H1 (cell line): ENCODE measurements at regions not wholly inside any gene's neighbourhood (a gene's known extent, or its start where the extent isn't known, plus 50 kb on each side); places are given as distances from the start of the nearest gene placed in this dataset.

Source experiments
- CTCF ChIA-PET: fragments of 300-600 bp; sonication (Branson Sonifier 250); formaldehyde crosslinking; loops from one replicate; lab custom pipeline; 2021; ENCODE audit not compliant: partially characterized antibody; lab: Charles Lee
- POLR2A ChIA-PET: fragments of 300-600 bp; sonication (Branson Sonifier 250); formaldehyde crosslinking; loops from one replicate; lab custom pipeline; 2021; ENCODE audit warnings: inconsistent platforms; ENCODE audit not compliant: partially characterized antibody; lab: Charles Lee
- DNase-seq, 2 experiments: peaks; one replicate each; pipeline versions ENCODE4 v3.0.0 to v3.0.0-alpha.2; 2010 to 2022; ENCODE audit warnings: low spot score in 2 of 2, low read depth in 1 of 2, mixed read lengths in 1 of 2
- FAIRE-seq: peaks from 2 replicates; lab custom pipeline; 2011; peaks lifted over from hg19 to GRCh38; lab: Jason Lieb, UNC
- H2AFZ ChIP-seq: 2 replicates; pipeline ENCODE4 v1.8.1; 2012; ENCODE audit warnings: low read length, inconsistent platforms
- H2AK5ac ChIP-seq: 2 replicates; pipeline ENCODE4 v1.6.1; 2013; ENCODE audit warnings: low read depth, low read length
- H2BK120ac ChIP-seq: replicated peaks from 2 replicates; pipeline ENCODE3; 2013; ENCODE audit warnings: low read depth, low read length, inconsistent platforms
- H2BK12ac ChIP-seq: 2 replicates; pipeline ENCODE4 v1.6.1; 2013; ENCODE audit warnings: low read depth, low read length
- H2BK15ac ChIP-seq: 2 replicates; pipeline ENCODE4 v1.6.1; 2013; ENCODE audit warnings: low read length
- H2BK20ac ChIP-seq: 2 replicates; pipeline ENCODE4 v1.6.1; 2013; ENCODE audit warnings: low read length
- H2BK5ac ChIP-seq: 2 replicates; pipeline ENCODE4 v1.6.1; 2013; ENCODE audit warnings: low read depth, low read length
- H3K14ac ChIP-seq: 2 replicates; pipeline ENCODE4 v1.6.1; 2013; ENCODE audit warnings: inconsistent platforms; ENCODE audit not compliant: insufficient read length
- H3K18ac ChIP-seq: 2 replicates; pipeline ENCODE4 v1.6.1; 2013; ENCODE audit warnings: low read length; ENCODE audit errors: extremely low read depth
- H3K23ac ChIP-seq: 2 replicates; pipeline ENCODE4 v1.6.1; 2013; ENCODE audit warnings: inconsistent platforms; ENCODE audit not compliant: insufficient read length
- H3K23me2 ChIP-seq: 2 replicates; pipeline ENCODE4 v1.6.1; 2013; ENCODE audit warnings: low read depth, low read length
- H3K27ac ChIP-seq: 2 replicates; pipeline ENCODE4 v1.6.1; 2011; ENCODE audit warnings: low read depth, low read length, inconsistent platforms
- H3K27me3 ChIP-seq, 4 experiments: replicated peaks in 1 of 4; 1 replicate in 1 of 4; 2 replicates in 3 of 4; pipeline versions ENCODE4 v1.6.1 to v1.8.1; 2011 to 2013; ENCODE audit warnings: low read length in 3 of 4, mild to moderate bottlenecking in 3 of 4, inconsistent platforms in 2 of 4, mixed read lengths in 2 of 4, moderate library complexity in 1 of 4; ENCODE audit not compliant: control insufficient read depth in 3 of 4, insufficient read depth in 3 of 4; ENCODE audit errors: extremely low read depth in 1 of 4
- H3K36me3 ChIP-seq, 4 experiments: 2 replicates each; pipeline versions ENCODE4 v1.6.1 to v1.8.1; 2011 to 2013; ENCODE audit warnings: mild to moderate bottlenecking in 4 of 4, low read length in 3 of 4, moderate library complexity in 2 of 4, control low read depth in 1 of 4, inconsistent platforms in 1 of 4; ENCODE audit not compliant: insufficient read depth in 4 of 4, control insufficient read depth in 2 of 4
- H3K4ac ChIP-seq: replicated peaks from 2 replicates; pipeline ENCODE3; 2013; ENCODE audit warnings: low read length, low read depth, mixed read lengths, inconsistent platforms; ENCODE audit not compliant: insufficient read length
- H3K4me1 ChIP-seq, 4 experiments: replicated peaks in 1 of 4; 1 replicate in 1 of 4; 2 replicates in 3 of 4; pipeline versions ENCODE4 v1.6.1 to v1.8.1; 2011 to 2013; ENCODE audit warnings: low read length in 3 of 4, inconsistent platforms in 2 of 4, mixed read lengths in 1 of 4; ENCODE audit not compliant: insufficient read depth in 4 of 4, control insufficient read depth in 3 of 4
- H3K4me2 ChIP-seq, 2 experiments: 2 replicates each; pipeline versions ENCODE4 v1.6.1 to v1.8.1; 2011 to 2013; ENCODE audit warnings: low read depth in 2 of 2, low read length in 2 of 2, control low read depth in 1 of 2, inconsistent platforms in 1 of 2, mild to moderate bottlenecking in 1 of 2; ENCODE audit not compliant: insufficient read depth in 1 of 2
- H3K4me3 ChIP-seq, 4 experiments: fragments of 200-600, 300-600 bp in 1 of 4; sonication (generic), shearing (Covaris generic), sonication (Bioruptor Twin) in 1 of 4; 2 replicates each; pipeline versions ENCODE4 v1.5.1 to v1.8.1; 2011 to 2016; ENCODE audit warnings: low read length in 4 of 4, low read depth in 3 of 4, control low read depth in 2 of 4, inconsistent platforms in 2 of 4, mild to moderate bottlenecking in 2 of 4, mixed read lengths in 1 of 4, moderate library complexity in 1 of 4; ENCODE audit not compliant: insufficient read depth in 2 of 4; ENCODE audit errors: extremely low read depth in 1 of 4
- H3K56ac ChIP-seq: replicated peaks from 2 replicates; pipeline ENCODE3; 2013; ENCODE audit warnings: low read depth, mild to moderate bottlenecking, mixed read lengths, low read length, inconsistent platforms; ENCODE audit not compliant: insufficient read length
- H3K79me1 ChIP-seq: 2 replicates; pipeline ENCODE4 v1.6.1; 2013; ENCODE audit warnings: low read depth, low read length, control low read depth
- H3K79me2 ChIP-seq, 2 experiments: 2 replicates each; pipeline versions ENCODE4 v1.6.1 to v1.8.1; 2012 to 2013; ENCODE audit warnings: low read length in 2 of 2, mild to moderate bottlenecking in 2 of 2, inconsistent platforms in 1 of 2; ENCODE audit not compliant: insufficient read depth in 2 of 2, control insufficient read depth in 1 of 2
- H3K9ac ChIP-seq, 4 experiments: replicated peaks in 1 of 4; 1 replicate in 1 of 4; 2 replicates in 3 of 4; pipeline versions ENCODE4 v1.6.1 to v1.8.1; 2011 to 2013; ENCODE audit warnings: low read depth in 3 of 4, low read length in 3 of 4, control low read depth in 2 of 4, mild to moderate bottlenecking in 2 of 4, moderate library complexity in 2 of 4, inconsistent platforms in 1 of 4; ENCODE audit errors: extremely low read depth in 1 of 4
- H3K9me3 ChIP-seq, 2 experiments: 2 replicates each; pipeline versions ENCODE4 v1.6.1 to v1.8.1; 2012 to 2013; ENCODE audit warnings: mild to moderate bottlenecking in 2 of 2, moderate library complexity in 2 of 2, control low read depth in 1 of 2, inconsistent platforms in 1 of 2, low read depth in 1 of 2, low read length in 1 of 2, mixed read lengths in 1 of 2; ENCODE audit not compliant: insufficient read depth in 2 of 2
- H4K20me1 ChIP-seq, 2 experiments: replicated peaks in 1 of 2; 2 replicates each; pipeline versions ENCODE3 to v1.8.1; 2011 to 2013; ENCODE audit warnings: inconsistent platforms in 2 of 2, low read length in 2 of 2, mild to moderate bottlenecking in 1 of 2; ENCODE audit not compliant: insufficient read depth in 2 of 2, control insufficient read depth in 1 of 2
- H4K5ac ChIP-seq: 2 replicates; pipeline ENCODE4 v1.6.1; 2013; ENCODE audit warnings: low read length, low read depth, mixed read lengths, inconsistent platforms; ENCODE audit not compliant: insufficient read length
- H4K8ac ChIP-seq: 2 replicates; pipeline ENCODE4 v1.8.0; 2013; ENCODE audit warnings: mild to moderate bottlenecking, moderate library complexity, low read length, inconsistent platforms; ENCODE audit not compliant: insufficient read depth; ENCODE audit errors: extremely low read depth
- H4K91ac ChIP-seq: replicated peaks from 2 replicates; pipeline ENCODE3; 2013; ENCODE audit warnings: low read length, mixed read lengths, inconsistent platforms; ENCODE audit not compliant: insufficient read length
- CHD2 ChIP-seq: IDR thresholded peaks from 2 replicates; pipeline ENCODE4 v1.6.1; 2012; ENCODE audit warnings: low read length, improper control_type of control experiment
- EGR1 ChIP-seq: IDR thresholded peaks from 2 replicates; pipeline ENCODE4 v1.6.1; 2011; ENCODE audit warnings: low read depth, low read length, borderline replicate concordance
- EZH2 ChIP-seq: fragments of 200-600 bp; sonication (generic); IDR thresholded peaks from 2 replicates; pipeline ENCODE4 v1.7.1; 2012; ENCODE audit warnings: low read depth, mild to moderate bottlenecking, moderate library complexity, low read length, inconsistent platforms; ENCODE audit not compliant: severe bottlenecking
- FOSL1 ChIP-seq: IDR thresholded peaks from 2 replicates; pipeline ENCODE4 v1.6.1; 2011; ENCODE audit warnings: mild to moderate bottlenecking, low read depth, low read length, moderate library complexity; ENCODE audit not compliant: insufficient read depth
- GABPA ChIP-seq: IDR thresholded peaks from 2 replicates; pipeline ENCODE4 v1.6.1; 2011; ENCODE audit warnings: mild to moderate bottlenecking, low read length, moderate library complexity, borderline replicate concordance; ENCODE audit not compliant: insufficient read depth
- JUN ChIP-seq: IDR thresholded peaks from 2 replicates; pipeline ENCODE4 v1.6.1; 2011; ENCODE audit warnings: low read depth, mild to moderate bottlenecking, improper control_type of control experiment, low read length
- MAFK ChIP-seq: IDR thresholded peaks from 2 replicates; pipeline ENCODE4 v1.6.1; 2012; ENCODE audit warnings: low read depth, mild to moderate bottlenecking, improper control_type of control experiment, low read length
- POU5F1 ChIP-seq: IDR thresholded peaks from 2 replicates; pipeline ENCODE4 v1.6.1; 2011; ENCODE audit warnings: low read depth, mild to moderate bottlenecking, low read length, moderate library complexity
- RBBP5 ChIP-seq: IDR thresholded peaks from 2 replicates; pipeline ENCODE4 v1.7.1; 2012; ENCODE audit warnings: low read depth, mild to moderate bottlenecking, inconsistent platforms, low read length, moderate library complexity, borderline replicate concordance
- RFX5 ChIP-seq: IDR thresholded peaks from 2 replicates; pipeline ENCODE4 v1.6.1; 2011; ENCODE audit warnings: low read depth, low read length, improper control_type of control experiment, borderline replicate concordance
- SRF ChIP-seq: IDR thresholded peaks from 2 replicates; pipeline ENCODE4 v1.6.1; 2011; ENCODE audit warnings: mild to moderate bottlenecking, low read depth, low read length, moderate library complexity
- TEAD4 ChIP-seq: IDR thresholded peaks from 2 replicates; pipeline ENCODE4 v1.6.1; 2012; ENCODE audit warnings: low read depth, low read length, inconsistent platforms, mixed read lengths
- ZNF274 ChIP-seq: IDR thresholded peaks from 2 replicates; pipeline ENCODE4 v1.7.0; 2012; ENCODE audit warnings: low read length, borderline replicate concordance; ENCODE audit errors: extremely low read depth
- WGBS, 2 experiments: shearing (Covaris generic) in 1 of 2; methylation state at CpG; one replicate each; pipeline versions ENCODE4 v1.1.6 to v1.1.7; 2013 to 2015; ENCODE audit warnings: low lambda C conversion rate in 2 of 2, mixed read lengths in 2 of 2, inconsistent platforms in 1 of 2, low coverage in 1 of 2, missing lambda C conversion rate in 1 of 2; ENCODE audit not compliant: insufficient replicate concordance in 2 of 2, insufficient coverage in 1 of 2, insufficient read length in 1 of 2; ENCODE audit errors: extremely low coverage in 1 of 2, missing lambda C conversion rate in 1 of 2; 5-methylcytosine and 5-hydroxymethylcytosine counted together
- TF ChIP-seq, protein P1 (sequence below): IDR thresholded peaks from 2 replicates; pipeline ENCODE4 v1.6.1; 2012; ENCODE audit warnings: low read length, inconsistent platforms

DNA sequence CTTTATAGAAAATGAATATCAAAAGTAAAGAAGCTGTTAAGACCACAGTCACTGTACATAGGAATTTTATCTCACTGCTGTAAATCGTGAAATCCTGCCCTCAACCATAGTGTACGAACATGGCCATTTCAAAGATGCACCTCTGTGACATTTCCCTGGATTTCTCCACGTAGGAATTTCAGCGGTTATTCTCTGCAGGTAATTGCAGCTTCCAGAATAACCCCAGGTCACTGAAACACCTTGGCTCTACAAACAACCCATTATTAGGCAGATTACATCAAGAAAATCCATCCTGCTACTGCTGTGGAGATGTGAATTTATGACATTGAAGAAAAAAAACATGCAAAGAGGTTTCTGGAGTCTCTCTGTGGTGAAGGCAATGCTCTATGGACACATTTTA, 196.2 kb upstream of the USP25 start:
- Histone ChIP-seq H3K23me2 (no peaks in the 10 kb centered on the region), H3K79me2 (no peaks in the 10 kb centered on the region), H3K4me1 (no peaks in the 10 kb centered on the region), H2BK120ac (no peak overlapping the region), H3K56ac (no peak overlapping the region), H3K4ac (no peak overlapping the region), H4K5ac (no peak overlapping the region), H3K14ac (no peak overlapping the region), H3K18ac (no peak overlapping the region), H2BK15ac (no peak overlapping the region), H3K79me1 (no peaks in the 10 kb centered on the region), H3K4me2 (no peak overlapping the region), H3K4me3 (no peak overlapping the region), H2AK5ac (no peak overlapping the region), H2BK20ac (no peak overlapping the region), H3K9me3 (no peaks in the 10 kb centered on the region), H3K23ac (no peak overlapping the region), H3K9ac (no peak overlapping the region), H3K36me3 (no peaks in the 10 kb centered on the region), H2AFZ (no peak overlapping the region), H4K8ac (no peak overlapping the region), H2BK5ac (no peak overlapping the region), H4K91ac (no peak overlapping the region), H3K27ac (no peak overlapping the region), H2BK12ac (no peak overlapping the region), H3K27me3 (no peaks in the 10 kb centered on the region), H4K20me1 (no peaks in the 10 kb centered on the region)
- DNase-seq, result no peak
- WGBS, 2 experiments, result 87% methylated on average over 4 of the region's 4 CpGs; no CpG with 5 or more reads in 1 of the 2 experiments
- ChIA-PET POLR2A (interaction anchor here (0.6 kb wide), 1 partner anchor 439 kb away, joined by 3 read pairs; no protein-coding TSS in a partner anchor), CTCF (interaction anchor here (0.6 to 4.1 kb wide), 3 partner anchors 12 to 1287 kb away, joined by 3 to 18 read pairs (median 3); no protein-coding TSS in a partner anchor)
- FAIRE-seq, result no peak
- no peak for TF ChIP-seq RFX5
- no peak for TF ChIP-seq TEAD4
- TF ChIP-seq RBBP5, result no peak
- no peak for TF ChIP-seq EZH2
- TF ChIP-seq EGR1, result no peak
- TF ChIP-seq MAFK, result no peak
- no peak for TF ChIP-seq JUN
- no peak for TF ChIP-seq POU5F1
- no peak for TF ChIP-seq ZNF274
- no peak for TF ChIP-seq CHD2
- TF ChIP-seq SRF, result no peak
- TF ChIP-seq FOSL1, result no peak
- TF ChIP-seq GABPA, result no peak
- TF ChIP-seq, protein P1, sequence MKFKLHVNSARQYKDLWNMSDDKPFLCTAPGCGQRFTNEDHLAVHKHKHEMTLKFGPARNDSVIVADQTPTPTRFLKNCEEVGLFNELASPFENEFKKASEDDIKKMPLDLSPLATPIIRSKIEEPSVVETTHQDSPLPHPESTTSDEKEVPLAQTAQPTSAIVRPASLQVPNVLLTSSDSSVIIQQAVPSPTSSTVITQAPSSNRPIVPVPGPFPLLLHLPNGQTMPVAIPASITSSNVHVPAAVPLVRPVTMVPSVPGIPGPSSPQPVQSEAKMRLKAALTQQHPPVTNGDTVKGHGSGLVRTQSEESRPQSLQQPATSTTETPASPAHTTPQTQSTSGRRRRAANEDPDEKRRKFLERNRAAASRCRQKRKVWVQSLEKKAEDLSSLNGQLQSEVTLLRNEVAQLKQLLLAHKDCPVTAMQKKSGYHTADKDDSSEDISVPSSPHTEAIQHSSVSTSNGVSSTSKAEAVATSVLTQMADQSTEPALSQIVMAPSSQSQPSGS, result no peak
